ENCODE measurements at regions not wholly inside any gene's neighbourhood (a gene's known extent, or its start where the extent isn't known, plus 50 kb on each side); places are given as distances from the start of the nearest gene placed in this dataset.
A peak's percentile ranks its signal among the peaks of the same experiment; 100 is the strongest.
"Not testable (repeated sequence)": the region's sequence is repeated elsewhere in the genome, so short reads cannot be mapped to it uniquely, and the experiment has no call there.

DNA sequence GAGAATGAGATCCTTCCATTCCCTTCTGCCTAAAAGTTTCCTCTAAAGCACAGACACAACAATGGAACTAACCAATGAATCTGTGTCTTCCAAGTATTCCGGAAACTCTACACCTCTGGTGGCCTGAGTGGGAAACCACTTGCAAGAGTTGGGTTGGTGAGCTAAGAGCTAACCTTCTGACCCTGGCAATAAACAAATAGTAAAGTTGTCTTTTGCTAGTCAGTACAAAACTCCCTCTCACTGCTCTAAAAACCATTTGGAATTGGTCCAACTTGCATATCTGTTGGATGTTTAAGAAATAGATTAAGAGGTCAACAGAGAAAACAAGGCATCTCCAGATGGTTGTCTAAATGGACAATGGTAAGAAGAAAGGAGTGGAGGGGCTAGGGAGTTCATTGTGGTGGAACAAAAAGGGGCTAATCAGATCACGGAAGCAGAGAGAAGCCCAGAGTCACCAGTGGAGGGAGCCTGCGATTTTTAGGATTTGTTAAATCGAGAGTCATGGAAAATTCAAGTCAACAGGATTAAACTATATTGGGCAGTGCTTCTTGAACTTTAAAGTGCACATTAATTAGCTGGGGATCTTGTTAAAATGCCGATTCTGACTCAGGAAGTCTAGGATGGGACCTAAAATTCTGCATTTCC lies 192.3 kb downstream of the EVX1 start:
- DNase-seq (ENCODE audit: extremely low spot score), result peak; percentile 58
- 63% methylated on average over 5 of the region's 5 CpGs for WGBS
- Histone ChIP-seq H3K4me3 (ENCODE audit: low read depth, low read length) (no peak overlapping the region), H3K4me1 (ENCODE audit: insufficient read depth) (no peaks in the 10 kb centered on the region), H3K36me3 (ENCODE audit: insufficient read depth) (no peaks in the 10 kb centered on the region), H3K27ac (ENCODE audit: low read depth) (no peak overlapping the region)

DNA sequence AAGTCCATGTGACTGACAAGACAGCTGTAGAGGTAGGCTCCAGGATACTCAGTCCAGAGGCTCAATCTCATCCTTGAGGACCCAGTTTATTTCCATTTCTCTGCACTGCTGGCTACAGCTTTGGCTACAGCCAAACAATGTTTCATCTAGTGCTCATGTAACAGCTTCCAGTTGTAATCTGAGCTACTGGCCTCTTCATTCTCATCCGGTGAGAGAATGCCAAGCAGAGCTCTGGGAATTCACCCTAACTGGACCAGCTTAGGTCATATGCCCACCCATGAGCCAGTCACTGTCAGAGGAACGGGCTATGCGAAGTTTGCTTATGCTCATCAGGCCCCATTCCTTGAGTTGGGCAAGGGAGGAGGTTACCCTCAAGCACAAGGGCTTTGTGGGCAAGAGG lies 192.9 kb downstream of the EVX1 start:
- no peaks in the 10 kb centered on the region for H3K36me3 ChIP-seq (ENCODE audit: insufficient read depth)
- H3K27ac ChIP-seq (ENCODE audit: low read depth), result no peak overlapping the region
- no peak overlapping the region for H3K4me3 ChIP-seq (ENCODE audit: low read depth, low read length)
- H3K4me1 ChIP-seq (ENCODE audit: insufficient read depth), result no peaks in the 10 kb centered on the region
- WGBS, result 49% methylated on average over 3 of the region's 3 CpGs
- no peak for DNase-seq (ENCODE audit: extremely low spot score)

DNA sequence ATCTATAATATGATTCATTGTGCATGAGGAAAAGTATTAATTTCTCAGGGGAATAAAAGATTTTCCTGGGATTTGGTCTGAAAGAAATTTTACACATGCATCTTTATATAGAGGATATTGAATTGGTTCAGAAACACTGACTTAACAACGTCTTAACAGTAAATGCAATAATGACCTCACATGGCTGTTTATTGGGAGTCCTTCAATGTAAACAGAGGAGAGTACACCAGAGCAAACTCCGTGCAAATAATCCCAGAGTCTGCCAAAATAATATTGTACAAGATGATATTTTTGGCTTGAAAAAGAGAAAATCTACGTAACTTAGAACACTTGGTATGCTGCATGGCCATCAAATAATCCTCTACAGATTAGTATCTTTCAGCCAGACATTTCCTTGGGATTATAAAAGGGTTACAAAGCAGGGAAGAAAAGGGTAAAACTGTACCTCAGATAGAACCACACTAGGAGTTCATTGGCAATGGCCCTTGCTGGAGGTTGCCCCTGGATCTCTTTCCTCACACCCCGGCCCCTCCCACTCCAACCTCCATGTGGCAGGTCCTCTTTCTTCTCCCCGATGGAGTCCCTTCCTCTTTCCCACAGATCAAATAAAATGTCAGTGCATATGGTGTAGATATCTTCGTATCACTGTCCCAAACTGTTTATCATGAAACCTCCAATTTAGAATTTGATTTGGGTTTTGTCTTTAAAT lies 196.4 kb downstream of the EVX1 start:
- 54% methylated on average over 6 of the region's 6 CpGs for WGBS
- Histone ChIP-seq H3K4me3 (ENCODE audit: low read depth, low read length) (no peak overlapping the region), H3K36me3 (ENCODE audit: insufficient read depth) (no peaks in the 10 kb centered on the region), H3K4me1 (ENCODE audit: insufficient read depth) (no peaks in the 10 kb centered on the region), H3K27ac (ENCODE audit: low read depth) (no peak overlapping the region)
- no peak for DNase-seq (ENCODE audit: extremely low spot score)

DNA sequence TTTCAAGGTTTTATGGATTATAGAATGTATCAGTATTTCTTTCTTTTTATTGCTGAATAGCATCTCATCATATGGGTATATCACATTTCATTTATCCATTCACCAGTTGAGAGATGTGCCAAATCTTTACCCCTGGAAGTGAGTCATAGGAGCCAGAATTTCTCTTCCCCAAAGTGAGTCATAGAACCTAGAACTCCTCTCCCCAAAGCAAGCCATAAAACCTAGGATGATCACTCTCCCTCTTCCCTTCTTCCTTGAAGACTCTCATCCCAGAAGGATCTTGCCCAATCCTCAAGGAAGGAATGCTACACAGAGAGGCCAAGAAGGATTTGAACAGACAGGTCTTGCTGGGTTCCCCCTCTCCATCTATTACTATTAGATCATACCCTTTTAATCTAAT lies 199.9 kb downstream of the EVX1 start:
- no peak overlapping the region for H3K27ac ChIP-seq (ENCODE audit: low read depth)
- DNase-seq (ENCODE audit: extremely low spot score), result no peak
- no peaks in the 10 kb centered on the region for H3K36me3 ChIP-seq (ENCODE audit: insufficient read depth)
- H3K4me3 ChIP-seq (ENCODE audit: low read depth, low read length), result no peak overlapping the region
- H3K4me1 ChIP-seq (ENCODE audit: insufficient read depth), result no peaks in the 10 kb centered on the region

DNA sequence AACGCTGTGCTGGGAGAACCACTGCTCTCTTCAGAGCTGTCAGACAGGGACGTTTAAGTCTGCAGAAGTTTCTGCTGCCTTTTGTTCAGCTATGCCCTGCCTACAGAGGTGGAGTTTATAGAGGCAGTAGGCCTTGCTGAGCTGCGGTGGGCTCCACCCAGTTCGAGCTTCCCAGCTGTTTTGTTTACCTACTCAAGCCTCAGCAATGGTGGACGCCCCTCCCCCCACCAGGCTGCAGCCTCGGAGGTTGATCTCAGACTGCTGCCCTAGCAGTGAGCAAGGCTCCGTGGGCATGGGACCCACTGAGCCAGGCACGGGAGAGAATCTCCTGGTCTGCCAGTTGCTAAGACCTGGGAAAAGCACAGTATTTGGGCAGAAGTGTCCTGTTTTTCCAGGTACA lies 206.4 kb downstream of the EVX1 start:
- DNase-seq (ENCODE audit: extremely low spot score); H3K27ac ChIP-seq (ENCODE audit: low read depth); H3K4me1 ChIP-seq (ENCODE audit: insufficient read depth); H3K4me3 ChIP-seq (ENCODE audit: low read depth, low read length); H3K36me3 ChIP-seq (ENCODE audit: insufficient read depth): not testable (repeated sequence)
- WGBS, result 42% methylated on average over 8 of the region's 8 CpGs

DNA sequence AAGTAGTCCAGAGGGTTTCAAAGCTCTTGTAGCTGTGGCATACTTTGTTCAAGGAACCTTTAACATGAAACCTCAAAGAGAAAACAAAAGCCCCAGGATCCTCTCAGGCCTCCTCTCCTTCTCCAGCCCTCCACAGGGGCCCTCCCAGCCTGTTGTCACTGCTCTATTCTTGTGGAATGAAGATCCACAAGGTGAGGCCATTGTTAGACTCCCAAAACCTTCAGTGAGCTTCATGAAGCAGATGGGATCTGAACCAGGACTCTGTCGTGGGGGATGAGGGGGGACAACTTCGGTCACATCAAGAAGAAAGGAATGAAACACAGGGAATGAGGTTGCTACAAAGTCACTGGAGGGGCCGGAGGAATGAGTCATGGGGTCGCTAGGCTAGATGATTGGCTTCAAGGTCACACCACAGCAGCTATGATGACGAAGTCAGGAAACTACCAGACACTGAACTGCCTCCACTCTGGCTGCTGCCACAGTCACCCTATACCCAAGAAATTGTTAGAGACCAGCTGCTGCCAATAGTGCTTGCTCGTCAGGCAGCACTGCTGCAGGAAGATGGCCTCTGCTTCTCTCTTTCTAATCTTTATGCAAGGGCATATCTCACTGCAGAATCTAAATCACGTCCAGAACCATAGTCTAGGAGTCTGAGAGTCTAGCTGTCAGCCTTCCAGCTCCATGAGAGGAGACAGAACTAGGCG lies 208.8 kb downstream of the HIBADH start:
- 47% methylated on average over 8 of the region's 8 CpGs for WGBS
- DNase-seq (ENCODE audit: extremely low spot score), result no peak
- Histone ChIP-seq H3K4me3 (ENCODE audit: low read depth, low read length) (no peak overlapping the region), H3K4me1 (ENCODE audit: insufficient read depth) (no peaks in the 10 kb centered on the region), H3K27ac (ENCODE audit: low read depth) (no peak overlapping the region), H3K36me3 (ENCODE audit: insufficient read depth) (no peaks in the 10 kb centered on the region)

DNA sequence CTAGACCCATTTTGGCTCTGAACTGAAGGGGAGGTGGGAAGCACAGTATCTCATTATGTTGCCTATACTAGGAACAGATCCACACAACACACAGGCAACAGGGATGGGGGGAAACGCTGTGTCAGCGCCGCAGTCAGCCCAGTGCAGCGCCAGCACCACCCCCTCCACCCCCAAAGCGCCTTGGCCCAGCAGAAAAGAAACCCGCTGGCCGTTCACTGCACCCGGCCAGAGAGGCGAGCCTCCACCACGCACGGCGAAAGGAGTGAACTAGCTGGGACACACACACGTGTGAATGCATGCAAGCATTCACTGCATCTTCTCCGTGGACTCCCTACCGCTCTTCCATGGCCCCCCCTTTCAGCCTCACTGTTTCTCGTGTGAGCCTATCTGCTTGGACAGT lies 205.6 kb downstream of the HIBADH start:
- not testable (repeated sequence) for H3K27ac ChIP-seq (ENCODE audit: low read depth); H3K4me3 ChIP-seq (ENCODE audit: low read depth, low read length); H3K4me1 ChIP-seq (ENCODE audit: insufficient read depth); DNase-seq (ENCODE audit: extremely low spot score); H3K36me3 ChIP-seq (ENCODE audit: insufficient read depth)
- 68% methylated on average over 16 of the region's 16 CpGs for WGBS

DNA sequence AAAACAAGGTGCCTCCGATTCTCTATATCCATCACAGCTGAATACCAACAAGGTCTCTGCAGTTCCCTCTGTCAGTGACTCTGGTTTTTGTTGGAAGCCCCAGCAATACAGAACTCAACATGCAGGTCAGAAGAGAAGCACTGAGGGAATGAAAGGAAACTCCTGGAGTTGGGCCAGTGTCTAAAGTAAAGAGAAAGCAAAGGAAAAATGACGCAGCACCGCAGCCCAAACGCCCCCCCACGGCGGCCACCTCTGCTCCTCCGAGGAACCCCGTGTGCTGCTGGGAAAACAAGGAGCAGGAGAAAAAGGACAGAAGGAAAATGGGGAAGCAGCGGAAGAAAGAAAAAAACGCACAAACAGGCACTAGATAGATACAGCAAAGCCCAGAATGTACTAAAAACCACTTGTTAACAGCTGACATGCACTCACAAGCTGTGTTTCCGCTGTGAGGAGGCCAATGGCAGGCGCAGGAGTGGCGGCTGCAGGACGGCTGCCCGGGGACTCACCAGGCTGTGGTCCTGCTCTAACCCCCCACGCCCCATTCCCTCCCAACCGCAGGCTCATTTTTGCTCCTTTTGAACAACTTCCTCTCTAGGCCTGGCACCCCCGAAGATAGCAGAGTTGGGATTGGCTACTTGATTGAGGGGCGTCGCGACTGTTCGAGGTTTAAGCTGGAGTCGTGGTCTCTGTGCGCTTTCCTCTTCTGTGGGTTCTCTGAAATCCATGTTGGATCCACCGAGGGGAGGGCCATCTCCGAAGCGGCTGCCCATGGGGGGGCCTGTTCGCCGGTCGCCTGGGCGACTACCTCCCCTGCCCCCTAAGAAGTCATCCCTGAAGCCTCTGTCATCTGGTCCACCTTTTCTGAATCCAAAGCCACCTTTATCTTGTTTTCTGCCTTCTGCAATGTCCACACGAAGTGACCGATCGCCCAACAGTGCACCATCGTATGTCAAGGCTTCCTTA lies 204.8 kb downstream of the HIBADH start:
- 71% methylated on average over 31 of the region's 35 CpGs for WGBS
- not testable (repeated sequence) for DNase-seq (ENCODE audit: extremely low spot score); H3K4me1 ChIP-seq (ENCODE audit: insufficient read depth); H3K36me3 ChIP-seq (ENCODE audit: insufficient read depth); H3K27ac ChIP-seq (ENCODE audit: low read depth); H3K4me3 ChIP-seq (ENCODE audit: low read depth, low read length)

DNA sequence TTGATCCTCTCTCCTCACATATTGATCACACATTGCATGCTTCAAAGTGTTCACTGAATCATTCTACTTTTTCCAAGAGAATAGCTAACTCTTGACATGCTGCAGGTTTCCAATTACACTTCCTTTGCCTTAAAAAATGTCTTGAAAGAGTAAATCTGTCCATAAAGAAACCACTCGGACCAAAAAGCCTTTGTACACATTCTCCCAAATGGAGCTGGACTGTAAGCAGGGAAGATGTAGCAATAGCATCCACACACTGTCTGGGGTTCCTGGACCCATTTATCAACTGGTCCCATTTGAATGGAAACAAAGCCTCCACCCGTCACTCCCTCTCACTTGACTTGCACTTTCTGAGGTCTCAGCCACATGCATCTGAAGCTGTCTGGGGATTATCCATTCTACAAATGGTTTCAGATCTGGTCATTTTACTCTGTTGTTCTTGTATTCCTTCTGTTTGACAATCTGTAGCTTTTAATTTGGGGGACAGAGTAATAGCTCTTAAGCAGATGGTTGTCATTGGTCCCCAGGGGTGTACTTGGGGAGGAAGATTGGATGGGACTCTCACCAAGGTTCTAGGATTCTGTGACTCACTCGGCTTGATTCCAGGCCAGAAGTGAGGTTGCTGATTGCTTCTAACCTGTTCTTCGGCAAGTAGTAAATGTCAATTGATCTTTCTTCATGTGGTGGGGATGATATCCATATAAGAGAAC lies 203.5 kb downstream of the HIBADH start:
- H3K27ac ChIP-seq (ENCODE audit: low read depth), result no peak overlapping the region
- no peak for DNase-seq (ENCODE audit: extremely low spot score)
- 68% methylated on average over 4 of the region's 4 CpGs for WGBS
- no peaks in the 10 kb centered on the region for H3K36me3 ChIP-seq (ENCODE audit: insufficient read depth)
- no peaks in the 10 kb centered on the region for H3K4me1 ChIP-seq (ENCODE audit: insufficient read depth)
- no peak overlapping the region for H3K4me3 ChIP-seq (ENCODE audit: low read depth, low read length)

DNA sequence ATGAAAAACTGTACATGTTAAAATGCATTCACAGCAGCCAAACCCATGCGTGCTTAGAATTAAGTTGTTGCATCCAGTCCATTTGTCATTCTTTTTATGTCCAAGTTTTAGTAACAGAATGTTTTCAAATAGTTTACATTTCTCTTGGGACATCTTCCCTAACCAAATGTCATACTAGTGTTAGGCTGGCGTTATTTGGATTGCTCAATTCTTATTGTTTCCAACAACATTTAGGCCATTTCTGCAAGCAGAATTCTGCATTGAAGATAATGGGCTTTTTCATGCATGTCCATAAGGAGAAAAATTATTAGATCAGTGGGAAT lies 203.0 kb downstream of the HIBADH start:
- no peaks in the 10 kb centered on the region for H3K36me3 ChIP-seq (ENCODE audit: insufficient read depth)
- WGBS, result 63% methylated on average over 2 of the region's 2 CpGs
- no peak overlapping the region for H3K4me3 ChIP-seq (ENCODE audit: low read depth, low read length)
- DNase-seq (ENCODE audit: extremely low spot score), result no peak
- H3K27ac ChIP-seq (ENCODE audit: low read depth), result no peak overlapping the region
- no peaks in the 10 kb centered on the region for H3K4me1 ChIP-seq (ENCODE audit: insufficient read depth)

DNA sequence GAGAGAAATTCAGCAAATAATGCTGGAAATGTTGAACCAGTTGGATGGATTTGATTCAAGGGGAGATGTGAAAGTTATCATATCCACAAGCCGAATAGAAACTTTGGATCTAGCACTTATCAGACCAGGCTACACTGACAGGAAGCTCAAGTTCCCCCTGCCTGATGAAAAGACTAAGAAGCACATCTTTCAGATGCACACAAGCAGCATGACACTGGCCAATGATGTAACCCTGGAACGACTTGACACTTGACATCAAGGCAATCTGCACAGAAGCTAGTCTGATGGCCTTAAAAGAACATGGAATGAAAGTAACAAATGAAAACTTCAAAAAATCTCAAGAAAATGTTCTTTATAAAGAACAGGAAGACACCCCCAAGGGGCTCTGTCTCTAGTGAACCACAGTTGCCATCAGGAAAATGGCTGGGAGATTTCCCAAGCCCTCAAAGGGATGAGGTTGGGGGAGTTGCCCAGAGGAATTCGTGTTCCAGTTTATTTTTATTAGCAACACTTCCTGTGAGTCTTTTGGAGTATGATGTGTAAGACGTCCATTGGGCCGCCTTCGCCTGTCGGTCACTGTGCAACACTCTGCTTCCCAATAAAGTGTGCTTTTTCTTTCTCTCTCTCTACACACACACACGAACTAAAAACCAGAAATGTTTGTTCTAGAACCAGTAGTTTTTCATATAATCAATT lies 200.0 kb downstream of the HIBADH start:
- DNase-seq (ENCODE audit: extremely low spot score), result no peak
- 69% methylated on average over 8 of the region's 8 CpGs for WGBS
- H3K36me3 ChIP-seq (ENCODE audit: insufficient read depth), result no peaks in the 10 kb centered on the region
- H3K4me3 ChIP-seq (ENCODE audit: low read depth, low read length), result no peak overlapping the region
- no peaks in the 10 kb centered on the region for H3K4me1 ChIP-seq (ENCODE audit: insufficient read depth)
- no peak overlapping the region for H3K27ac ChIP-seq (ENCODE audit: low read depth)

DNA sequence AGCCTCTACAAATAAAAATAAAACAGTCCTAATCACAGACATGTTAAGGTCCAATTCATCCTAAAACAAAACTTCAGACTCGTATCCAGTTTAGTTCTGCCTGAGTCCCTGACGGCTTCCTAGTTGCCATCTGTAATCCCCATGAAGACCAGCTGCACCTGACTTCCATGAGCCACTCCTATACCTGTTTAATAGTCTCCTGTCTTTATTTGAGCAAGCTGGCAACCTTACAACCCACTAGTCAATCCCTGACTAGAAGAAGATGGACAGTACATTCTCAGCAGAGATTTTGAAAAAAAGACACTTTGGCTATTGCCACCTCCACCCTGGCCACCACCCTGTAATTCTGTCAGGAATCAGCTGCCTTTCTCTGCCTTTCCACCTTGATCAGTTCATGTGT lies 197.7 kb downstream of the HIBADH start:
- no peak overlapping the region for H3K4me3 ChIP-seq (ENCODE audit: low read depth, low read length)
- H3K4me1 ChIP-seq (ENCODE audit: insufficient read depth), result no peaks in the 10 kb centered on the region
- H3K27ac ChIP-seq (ENCODE audit: low read depth), result no peak overlapping the region
- no peaks in the 10 kb centered on the region for H3K36me3 ChIP-seq (ENCODE audit: insufficient read depth)
- 87% methylated on average over 2 of the region's 2 CpGs for WGBS
- DNase-seq (ENCODE audit: extremely low spot score), result no peak

DNA sequence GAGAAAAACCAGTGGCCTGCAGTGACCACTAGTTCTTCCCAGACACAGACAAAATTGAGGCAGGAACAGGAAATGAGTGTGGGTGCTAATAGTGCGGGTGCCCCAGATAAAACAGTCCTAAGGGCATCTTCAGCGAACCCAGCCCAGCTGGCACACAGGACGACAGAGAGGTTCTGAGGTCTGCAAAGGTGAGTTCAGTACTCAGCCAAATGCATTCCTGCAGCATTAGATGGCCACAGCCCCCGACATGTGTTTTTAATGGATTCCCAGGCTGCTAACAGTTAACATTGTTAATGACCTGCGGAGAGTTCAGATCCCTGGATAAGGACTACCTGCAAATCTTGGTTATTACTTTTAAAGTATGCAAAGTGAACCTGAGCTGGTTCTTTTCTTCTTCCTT lies 196.0 kb downstream of the HIBADH start:
- no peak for DNase-seq (ENCODE audit: extremely low spot score)
- Histone ChIP-seq H3K27ac (ENCODE audit: low read depth) (no peak overlapping the region), H3K4me1 (ENCODE audit: insufficient read depth) (no peaks in the 10 kb centered on the region), H3K36me3 (ENCODE audit: insufficient read depth) (no peaks in the 10 kb centered on the region), H3K4me3 (ENCODE audit: low read depth, low read length) (no peak overlapping the region)
- WGBS, result 79% methylated on average over 5 of the region's 5 CpGs

Data from urinary bladder (tissue), 3 donors.